ENCODE measurements at regions not wholly inside any gene's neighbourhood (a gene's known extent, or its start where the extent isn't known, plus 50 kb on each side); places are given as distances from the start of the nearest gene placed in this dataset.

- no peak for TF ChIP-seq CTCF (IDR thresholded peaks at IDR 0.05)
- no peaks in the 10 kb centered on the region for H3K9me3 ChIP-seq
- H3K4me3 ChIP-seq: no peak overlapping the region
- no peak overlapping the region for H3K27ac ChIP-seq
- H3K4me1 ChIP-seq: no peaks in the 10 kb centered on the region
- DNase-seq (no peak), ATAC-seq (no peak)
- intact Hi-C loops (cut with DNase I): no loop called here
- peaks cover 4% of the 10 kb centered on the region for H3K27me3 ChIP-seq (ENCODE audit: low read depth)
- no peaks in the 10 kb centered on the region for H3K36me3 ChIP-seq
Observed at GRCh38 chr1:38179483-38179882, 132.9 kb upstream of the POU3F1 start.

GRCh38 chr1:38178216-38178615, 131.6 kb upstream of the POU3F1 start:
- H3K36me3 ChIP-seq: no peaks in the 10 kb centered on the region
- DNase-seq (no peak), ATAC-seq (no peak)
- no peak overlapping the region for H3K27ac ChIP-seq
- no peaks in the 10 kb centered on the region for H3K4me1 ChIP-seq
- H3K27me3 ChIP-seq (ENCODE audit: low read depth): peaks cover 4% of the 10 kb centered on the region
- no peaks in the 10 kb centered on the region for H3K9me3 ChIP-seq
- intact Hi-C loops (cut with DNase I): no loop called here
- H3K4me3 ChIP-seq: no peak overlapping the region
- no peak for TF ChIP-seq CTCF (IDR thresholded peaks at IDR 0.05)

- H3K4me1 ChIP-seq: no peaks in the 10 kb centered on the region
- H3K4me3 ChIP-seq: no peak overlapping the region
- no peaks in the 10 kb centered on the region for H3K36me3 ChIP-seq
- DNase-seq: no peak
- intact Hi-C loops (cut with DNase I): no loop called here
- no peak overlapping the region for H3K27ac ChIP-seq
- TF ChIP-seq CTCF (IDR thresholded peaks at IDR 0.05): no peak
- H3K27me3 ChIP-seq (ENCODE audit: low read depth): no peaks in the 10 kb centered on the region
- ATAC-seq: no peak
- H3K9me3 ChIP-seq: no peaks in the 10 kb centered on the region
Observed at GRCh38 chr1:38175121-38175520, 128.5 kb upstream of the POU3F1 start.

- Histone ChIP-seq H3K4me1 (no peaks in the 10 kb centered on the region), H3K27me3 (ENCODE audit: low read depth) (no peaks in the 10 kb centered on the region), H3K36me3 (no peaks in the 10 kb centered on the region), H3K27ac (no peak overlapping the region), H3K4me3 (no peak overlapping the region), H3K9me3 (no peaks in the 10 kb centered on the region)
- intact Hi-C loops (cut with DNase I): no loop called here
- TF ChIP-seq CTCF (IDR thresholded peaks at IDR 0.05): no peak
- ATAC-seq (no peak), DNase-seq (no peak)
Observed at GRCh38 chr1:38173848-38174247, 127.3 kb upstream of the POU3F1 start.

- ATAC-seq: no peak
- no peak for DNase-seq
- no peak for TF ChIP-seq CTCF (IDR thresholded peaks at IDR 0.05)
- no peak overlapping the region for H3K4me3 ChIP-seq
- intact Hi-C loops (cut with DNase I): no loop called here
- H3K27me3 ChIP-seq (ENCODE audit: low read depth): no peaks in the 10 kb centered on the region
- no peaks in the 10 kb centered on the region for H3K36me3 ChIP-seq
- no peaks in the 10 kb centered on the region for H3K9me3 ChIP-seq
- no peaks in the 10 kb centered on the region for H3K4me1 ChIP-seq
- H3K27ac ChIP-seq: no peak overlapping the region
Observed at GRCh38 chr1:38173157-38173831, 126.7 kb upstream of the POU3F1 start.
